DND-41 (cell line): ENCODE measurements at regions not wholly inside any gene's neighbourhood (a gene's known extent, or its start where the extent isn't known, plus 50 kb on each side); places are given as distances from the start of the nearest gene placed in this dataset.

Experiments
- CTCF ChIP-seq: IDR thresholded peaks from 2 replicates; pipeline ENCODE4 v1.5.1; 2012; ENCODE audit warnings: borderline replicate concordance, low read length, moderate library complexity, mild to moderate bottlenecking; ENCODE audit not compliant: poor library complexity, severe bottlenecking; ENCODE audit errors: extremely low read depth
- EZH2 ChIP-seq: IDR thresholded peaks from 3 replicates; pipeline ENCODE4 v1.6.1; 2012; ENCODE audit warnings: borderline replicate concordance, low read depth, mild to moderate bottlenecking, moderate library complexity, low read length, inconsistent platforms; ENCODE audit not compliant: severe bottlenecking

GRCh38 chr2:75324861-75325284 is 125.6 kb upstream of the TACR1 start:
- no peak for TF ChIP-seq CTCF
- no peak for TF ChIP-seq EZH2
